ENCODE measurements at regions not wholly inside any gene's neighbourhood (a gene's known extent, or its start where the extent isn't known, plus 50 kb on each side); places are given as distances from the start of the nearest gene placed in this dataset.

DNA sequence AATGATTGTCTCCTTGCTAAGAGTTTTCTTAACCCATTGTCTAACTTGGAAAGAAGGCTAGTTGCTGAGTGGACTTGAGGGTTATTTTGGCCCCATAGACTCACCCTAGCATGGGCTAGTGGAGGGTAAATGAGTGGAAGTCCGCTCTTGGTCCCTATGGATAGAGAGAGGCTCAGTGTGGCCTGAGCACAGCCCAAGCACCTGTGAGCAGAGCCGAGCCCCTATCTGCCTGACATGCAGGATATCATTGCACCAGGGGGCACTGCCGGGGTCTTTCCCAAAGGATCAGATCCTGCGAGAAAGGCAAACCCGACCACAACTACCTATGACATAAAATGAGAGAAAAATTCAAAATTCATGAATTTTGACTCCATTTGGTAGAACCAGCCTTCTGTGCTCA lies 70.6 kb upstream of the GGTLC1 start:
- no peak for DNase-seq (ENCODE audit: low spot score)

DNA sequence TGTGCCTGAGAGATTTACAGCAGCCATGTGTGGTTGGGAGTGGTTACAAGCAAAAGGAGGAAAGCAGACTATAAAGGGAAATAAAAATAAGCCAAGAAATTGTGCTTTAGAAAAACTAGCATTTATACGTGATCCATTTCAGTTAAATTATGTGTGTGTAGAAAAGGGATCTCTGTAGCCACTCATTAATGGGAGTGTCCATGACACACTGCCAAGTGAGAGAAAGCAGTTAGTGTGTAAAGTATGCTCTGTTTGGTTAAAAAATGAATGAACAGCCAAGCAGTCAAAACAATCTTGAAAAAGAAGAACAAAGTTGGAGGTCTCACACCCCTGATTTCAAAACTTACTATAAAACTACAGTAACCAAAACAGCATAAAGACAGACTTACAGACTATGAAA lies 67.9 kb upstream of the GGTLC1 start:
- DNase-seq (ENCODE audit: low spot score), result no peak

DNA sequence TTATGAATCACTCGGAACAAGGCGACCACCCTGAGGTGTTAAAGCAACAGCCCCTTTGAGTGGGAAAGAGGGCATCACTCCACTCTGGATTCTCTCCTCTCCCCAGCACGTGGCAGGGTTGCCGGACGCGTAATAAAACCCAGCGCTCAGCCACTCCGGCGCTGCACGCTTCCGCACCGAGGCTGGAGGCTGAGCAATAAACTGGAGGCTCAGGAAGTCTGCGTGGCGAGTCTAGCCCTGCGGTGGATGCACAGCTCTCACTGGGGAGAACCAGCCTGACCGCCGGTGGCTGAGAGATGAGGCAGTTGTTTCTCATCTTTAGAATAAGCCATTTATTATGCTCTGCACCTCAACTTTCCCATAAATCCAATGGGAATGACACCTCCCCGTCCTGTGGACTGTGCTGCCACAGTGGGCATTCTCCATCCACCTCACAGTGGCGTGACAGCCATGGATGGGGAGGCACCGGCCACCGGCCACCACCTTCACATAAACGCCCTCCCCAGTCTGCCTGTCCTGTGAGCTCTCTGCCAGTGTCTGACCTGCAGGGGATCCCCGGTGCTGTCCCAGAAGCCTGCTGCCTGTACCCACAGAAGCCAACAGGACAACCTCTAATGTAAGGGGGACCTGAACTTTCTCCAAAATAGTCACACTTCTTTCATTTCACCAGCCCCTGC lies 64.2 kb upstream of the GGTLC1 start:
- no peak for DNase-seq (ENCODE audit: low spot score)

DNA sequence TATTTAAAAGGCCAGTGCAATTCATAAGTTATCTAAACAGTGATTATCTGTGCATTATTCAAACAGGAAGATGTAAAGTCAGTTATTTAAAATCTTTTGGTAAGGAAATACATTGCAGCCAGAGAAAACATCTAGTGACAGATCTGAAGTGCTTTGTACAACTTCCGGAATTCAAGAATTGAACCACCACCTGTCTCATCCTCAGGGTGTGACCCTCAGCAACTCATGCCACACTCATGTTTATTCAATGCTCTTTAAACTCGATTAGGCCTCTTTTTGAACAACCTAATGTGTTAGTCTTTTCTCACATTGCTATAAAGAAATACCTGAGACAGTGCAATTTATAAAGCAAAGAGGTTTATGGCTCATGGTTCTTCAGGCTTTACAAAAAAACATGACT lies 62.6 kb upstream of the GGTLC1 start:
- DNase-seq (ENCODE audit: low spot score), result no peak

DNA sequence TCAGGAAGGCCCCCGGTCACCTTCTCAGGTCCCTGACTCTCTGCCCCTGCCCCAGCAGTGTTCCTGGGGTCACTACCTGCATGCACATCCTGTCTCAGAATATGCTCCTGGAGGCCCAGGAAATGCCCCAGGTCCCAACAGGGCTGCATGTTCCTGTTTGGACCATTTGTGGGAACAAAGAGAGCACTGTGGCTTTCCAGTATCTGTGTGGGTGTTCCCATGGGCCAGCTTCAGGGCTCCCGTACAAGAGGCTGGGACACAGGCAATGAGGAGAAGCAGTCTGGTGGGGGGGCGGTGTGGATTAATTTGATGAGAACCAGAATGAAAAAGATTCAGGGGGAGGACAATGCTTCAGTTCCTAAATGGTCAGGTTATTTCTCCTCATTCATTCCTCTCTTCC lies 61.5 kb upstream of the GGTLC1 start:
- no peak for DNase-seq (ENCODE audit: low spot score)

DNA sequence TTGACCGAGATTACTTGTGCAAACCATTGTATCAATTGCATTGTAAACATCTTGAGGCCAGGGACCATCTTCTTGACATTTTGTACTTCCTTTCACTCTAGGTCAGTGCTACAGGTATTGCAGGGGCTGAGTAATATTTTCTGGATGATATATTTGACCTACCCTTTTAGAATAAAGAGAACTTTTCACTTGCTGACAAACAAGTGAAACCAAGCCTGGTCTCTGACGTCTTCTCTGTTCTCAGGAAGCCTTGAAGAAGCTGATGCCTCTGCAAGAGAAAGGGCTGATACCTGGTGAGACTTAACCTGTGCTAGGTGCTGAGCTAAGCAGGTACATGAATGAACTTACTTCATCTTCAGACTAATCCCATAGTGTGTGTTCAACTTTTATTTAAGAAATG lies 60.5 kb upstream of the GGTLC1 start:
- no peak for DNase-seq (ENCODE audit: low spot score)

DNA sequence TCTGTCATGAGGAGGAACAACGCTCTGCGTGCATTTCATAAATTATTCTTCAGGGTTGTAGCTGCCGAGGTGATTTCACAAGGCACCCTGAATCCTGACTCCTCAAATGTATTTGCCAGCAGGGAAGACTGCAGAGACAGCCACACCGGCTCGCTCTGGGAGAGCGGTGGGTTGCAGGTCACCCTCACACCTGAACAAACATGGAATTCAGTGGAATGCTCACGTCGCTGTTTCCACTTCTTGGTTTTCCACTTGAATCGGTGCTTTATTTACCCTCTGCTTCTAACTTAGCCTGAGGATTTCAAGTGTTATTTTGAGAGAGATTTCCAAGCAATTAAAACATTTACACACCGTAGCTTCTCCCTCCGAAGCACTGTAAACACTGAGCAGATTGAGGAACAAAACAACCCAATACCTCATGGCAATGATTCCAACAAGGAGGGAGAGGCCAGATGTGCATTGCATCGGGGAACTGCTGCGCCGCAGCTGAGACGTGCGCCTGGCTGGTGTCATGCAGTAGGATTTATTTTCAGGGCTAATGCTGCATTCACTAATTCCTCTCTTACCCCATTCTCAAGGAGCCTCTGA lies 59.5 kb upstream of the GGTLC1 start:
- no peak for DNase-seq (ENCODE audit: low spot score)

DNA sequence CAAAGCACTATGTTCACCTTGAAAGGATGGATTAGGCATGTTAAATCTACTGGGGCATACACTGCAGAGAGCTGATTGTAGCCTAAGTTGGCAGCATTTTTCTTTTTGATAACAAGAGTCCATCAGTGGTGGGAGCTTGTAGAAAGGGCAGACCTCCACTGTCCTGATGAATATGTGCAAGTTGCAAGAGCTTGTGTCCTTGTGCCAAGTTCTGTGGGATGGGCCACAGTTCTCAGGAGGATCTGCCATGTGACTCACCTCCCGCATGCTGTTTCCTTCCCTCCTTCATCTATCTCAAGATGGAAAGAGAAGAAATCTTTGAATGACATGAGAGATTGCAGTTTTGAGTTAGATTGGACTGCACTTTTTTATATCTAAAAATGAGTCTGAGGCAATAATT lies 58.3 kb upstream of the GGTLC1 start:
- no peak for DNase-seq (ENCODE audit: low spot score)

DNA sequence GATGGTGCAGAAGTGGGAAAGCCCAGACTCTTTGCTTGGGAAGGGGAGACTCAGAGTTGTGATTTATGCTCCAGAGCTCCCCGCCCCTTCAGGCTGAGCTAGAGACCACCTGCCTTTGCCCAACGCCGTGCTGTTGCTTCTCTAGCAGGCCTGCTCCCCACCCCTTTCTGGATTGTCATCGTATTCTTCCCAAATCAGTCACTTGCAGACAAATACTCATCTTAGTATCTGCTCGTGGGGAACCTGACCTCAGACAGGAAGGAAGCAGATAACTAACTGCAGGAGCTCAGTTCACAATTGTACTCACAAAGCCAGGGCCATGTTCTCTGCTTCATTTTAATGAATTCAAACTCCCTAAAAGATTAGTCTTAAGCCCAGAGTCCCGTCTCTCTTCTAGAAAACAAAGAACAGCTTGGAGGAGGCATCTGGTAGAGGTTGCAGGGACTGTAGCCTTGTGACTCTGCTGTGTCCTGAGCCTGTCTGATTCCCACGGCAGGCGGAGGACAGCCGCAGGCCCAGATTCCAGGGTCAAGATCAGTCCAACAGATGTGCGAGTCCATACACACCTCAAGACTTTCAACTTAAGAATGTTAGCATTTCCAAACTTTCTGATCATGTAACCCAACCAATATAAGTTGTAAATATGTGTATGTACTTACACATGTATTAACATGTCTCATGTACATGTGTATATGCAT lies 57.2 kb upstream of the GGTLC1 start:
- no peak for DNase-seq (ENCODE audit: low spot score)

DNA sequence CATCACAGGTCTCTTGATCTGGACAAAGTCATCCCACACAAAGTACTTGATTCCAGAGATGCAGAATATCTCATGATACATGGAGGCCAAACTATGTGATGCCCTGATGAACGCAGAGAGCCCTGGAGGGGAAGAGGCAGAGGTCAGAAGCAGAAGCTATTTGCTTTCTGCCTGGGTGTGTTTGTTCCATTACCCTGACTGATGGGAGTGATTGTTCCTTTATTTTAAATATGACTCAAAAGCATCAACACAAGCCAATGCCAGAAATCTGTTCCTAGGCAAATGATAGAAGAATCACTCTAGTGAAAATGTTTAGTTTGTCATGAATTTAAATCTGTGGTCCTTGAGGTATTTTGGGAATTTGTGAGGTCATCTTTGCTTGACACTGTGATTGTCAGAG lies 54.7 kb upstream of the GGTLC1 start:
- no peak for DNase-seq (ENCODE audit: low spot score)

DNA sequence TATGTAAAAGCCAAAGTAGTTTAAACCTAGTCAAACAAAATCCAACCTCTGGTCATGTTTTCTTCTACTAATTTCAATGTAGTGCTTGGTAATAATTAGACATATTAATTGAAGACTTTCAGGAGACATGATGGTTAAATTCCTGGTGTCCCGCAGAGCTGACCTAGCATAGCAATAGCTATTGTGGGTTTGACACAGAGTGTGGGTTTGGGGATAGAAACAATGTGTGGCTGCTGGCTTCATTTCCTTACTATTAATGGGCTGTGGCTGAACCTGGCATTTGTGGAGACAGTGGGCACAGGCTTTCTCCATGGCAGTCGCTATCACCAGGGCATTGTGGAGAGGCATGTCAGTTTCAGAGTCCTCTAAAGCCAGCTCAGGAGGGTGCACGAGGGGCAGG lies 54.1 kb upstream of the GGTLC1 start:
- no peak for DNase-seq (ENCODE audit: low spot score)

DNA sequence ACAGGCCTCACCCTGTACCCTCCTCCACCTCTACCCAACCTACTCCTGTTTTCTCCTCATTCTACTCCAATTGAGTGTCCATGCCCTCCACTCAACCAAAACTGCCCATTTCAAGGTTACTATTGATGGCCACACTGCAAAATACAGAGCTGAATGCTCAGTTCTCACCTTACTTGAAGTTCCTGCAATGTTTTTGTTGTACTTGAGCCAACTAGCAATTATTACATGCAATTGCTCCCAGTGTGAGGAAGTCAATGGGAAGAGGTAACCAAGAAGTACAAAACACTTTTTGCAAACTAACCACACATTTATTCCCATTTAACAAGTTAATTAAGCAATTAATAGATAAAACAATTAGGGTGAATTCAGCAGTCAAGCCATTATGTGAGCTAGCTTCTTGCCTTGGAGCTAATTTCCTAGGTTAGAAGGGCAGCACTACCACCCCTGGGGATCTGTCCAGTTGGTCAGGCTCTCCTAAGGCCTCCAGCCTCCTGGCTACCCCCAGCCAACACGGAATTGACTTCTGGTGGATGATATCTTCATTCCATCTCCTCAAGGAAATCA lies 52.4 kb upstream of the GGTLC1 start:
- no peak for DNase-seq (ENCODE audit: low spot score)

DNA sequence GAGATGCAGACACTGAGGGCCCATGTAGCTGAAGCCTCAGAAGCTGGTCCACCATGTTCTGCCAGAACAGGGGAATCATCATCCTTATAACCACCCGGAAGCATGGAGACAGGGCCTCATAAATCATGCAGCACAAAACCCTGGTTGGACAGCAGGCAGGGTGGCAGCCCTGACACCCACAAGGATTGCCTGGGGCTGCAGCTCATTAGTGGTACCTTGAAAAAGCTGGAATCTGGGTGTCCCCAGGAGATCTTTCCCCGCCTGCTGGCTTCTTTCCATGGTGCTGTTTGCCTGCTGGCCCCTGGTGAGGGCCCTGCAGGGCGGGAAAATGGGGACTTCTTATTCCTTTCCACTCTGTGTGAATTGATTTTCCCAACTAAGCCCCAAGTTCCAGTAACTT lies 50.6 kb upstream of the GGTLC1 start:
- no peak for DNase-seq (ENCODE audit: low spot score)

Data from Ammon's horn (tissue), 1 donor.